GM12878 (cell line): ENCODE measurements at regions not wholly inside any gene's neighbourhood (a gene's known extent, or its start where the extent isn't known, plus 50 kb on each side); places are given as distances from the start of the nearest gene placed in this dataset.

Experiments
- ATAC-seq: fragments of 200-7000 bp; cut with Tn5 transposase; 3 replicates; pipeline ENCODE4 v1.9.1; 2020; ENCODE audit warnings: mild to moderate bottlenecking, moderate library complexity
- BruUV-seq: library from RNA; stranded (reverse); fragments of 400-500 nt; replicated peaks from 2 replicates; lab custom pipeline; 2021; lab: Mats Ljungman, UMichigan
- CTCF ChIA-PET: fragments of 300-600 bp; sonication (Branson Sonifier 250); formaldehyde crosslinking; extraction: SDS; loops from one replicate; lab custom pipeline; 2021; ENCODE audit warnings: inconsistent platforms; lab: Yijun Ruan, JAX
- POLR2A ChIA-PET: fragments of 350-600 bp; formaldehyde crosslinking; extraction: SDS; loops from one replicate; lab custom pipeline; 2021; ENCODE audit warnings: inconsistent platforms; lab: Charles Lee
- RAD21 ChIA-PET: fragments of 300-600 bp; sonication (Branson Sonifier 250); formaldehyde crosslinking; loops from one replicate; lab custom pipeline; 2023; ENCODE audit warnings: antibody characterized with exemption; ENCODE audit not compliant: unreplicated experiment; lab: Charles Lee
- SMC1A ChIA-PET: fragments of 300-600 bp; sonication (Branson Sonifier 250); formaldehyde crosslinking; loops from one replicate; lab custom pipeline; 2023; ENCODE audit not compliant: unreplicated experiment, uncharacterized antibody; lab: Charles Lee
- DNase-seq: peaks from one replicate; pipeline ENCODE4 v3.0.0-alpha.2; 2011; ENCODE audit warnings: low read depth, low spot score
- FAIRE-seq: peaks from 3 replicates; lab custom pipeline; 2011; peaks lifted over from hg19 to GRCh38; lab: Jason Lieb, UNC
- H2AFZ ChIP-seq: 2 replicates; pipeline ENCODE4 v1.6.0; 2011; ENCODE audit warnings: low read depth, low read length, control low read depth; ENCODE audit not compliant: control insufficient read depth
- H3K27ac ChIP-seq: 2 replicates; pipeline ENCODE4 v1.5.1; 2011; ENCODE audit warnings: control low read depth; ENCODE audit not compliant: control insufficient read depth, insufficient read depth
- H3K27me3 ChIP-seq, 2 experiments: replicated peaks in 1 of 2; 2 replicates each; pipeline versions ENCODE4 v1.6.0 to v1.6.1; 2011; ENCODE audit warnings: low read length in 1 of 2; ENCODE audit not compliant: control insufficient read depth in 2 of 2, insufficient read depth in 2 of 2
- H3K36me3 ChIP-seq, 2 experiments: 2 replicates each; pipeline ENCODE4 v1.5.1; 2011; ENCODE audit warnings: low read length in 1 of 2; ENCODE audit not compliant: control insufficient read depth in 2 of 2, insufficient read depth in 2 of 2
- H3K4me1 ChIP-seq: 2 replicates; pipeline ENCODE4 v1.6.1; 2011; ENCODE audit warnings: mild to moderate bottlenecking, low read length, moderate library complexity, mixed read lengths; ENCODE audit not compliant: control insufficient read depth, insufficient read depth
- H3K4me2 ChIP-seq: 2 replicates; pipeline ENCODE4 v1.6.0; 2011; ENCODE audit warnings: control low read depth; ENCODE audit not compliant: control insufficient read depth, insufficient read depth
- H3K4me3 ChIP-seq: fragments of 200-600 bp; sonication (generic); 2 replicates; pipeline ENCODE4 v1.5.1; 2016
- H3K79me2 ChIP-seq: 2 replicates; pipeline ENCODE4 v1.6.0; 2011; ENCODE audit warnings: low read length; ENCODE audit not compliant: control insufficient read depth, insufficient read depth
- H3K9ac ChIP-seq: 2 replicates; pipeline ENCODE4 v1.8.0; 2011; ENCODE audit warnings: low read length, control low read depth, mixed read lengths; ENCODE audit not compliant: control insufficient read depth, insufficient read depth
- H3K9me3 ChIP-seq: replicated peaks from 3 replicates; pipeline ENCODE4 v1.5.1; 2011; ENCODE audit warnings: mild to moderate bottlenecking, low read length; ENCODE audit not compliant: control insufficient read depth, insufficient read depth
- H4K20me1 ChIP-seq: 2 replicates; pipeline ENCODE4 v1.6.0; 2011; ENCODE audit not compliant: control insufficient read depth, insufficient read depth
- DPF2 ChIP-seq: fragments of 450-650 bp; IDR thresholded peaks from 2 replicates; pipeline ENCODE4 v1.6.1; 2017; ENCODE audit warnings: mild to moderate bottlenecking
- HDAC2 ChIP-seq: fragments of 200-600 bp; sonication (generic); IDR thresholded peaks from 2 replicates; pipeline ENCODE4 v1.6.1; 2017
- NFXL1 ChIP-seq: fragments of 450-650 bp; IDR thresholded peaks from 2 replicates; pipeline ENCODE4 v1.6.1; 2017; ENCODE audit warnings: antibody characterized with exemption, mild to moderate bottlenecking, borderline replicate concordance
- NFYA ChIP-seq: IDR thresholded peaks from 2 replicates; pipeline ENCODE4 v1.6.1; 2011; ENCODE audit warnings: low read depth, mild to moderate bottlenecking, low read length, improper control_type of control experiment, borderline replicate concordance
- RAD21 ChIP-seq: IDR thresholded peaks from 2 replicates; pipeline ENCODE4 v1.6.1; 2011; ENCODE audit warnings: mild to moderate bottlenecking, low read depth, low read length, moderate library complexity; ENCODE audit not compliant: insufficient read depth
- SIX5 ChIP-seq: IDR thresholded peaks from 2 replicates; pipeline ENCODE4 v1.6.1; 2011; ENCODE audit warnings: mild to moderate bottlenecking, low read depth, low read length, moderate library complexity; ENCODE audit not compliant: severe bottlenecking
- TAF1 ChIP-seq: IDR thresholded peaks from 2 replicates; pipeline ENCODE4 v1.6.1; 2011; ENCODE audit warnings: mild to moderate bottlenecking, low read depth, low read length, borderline replicate concordance
- TCF12 ChIP-seq: IDR thresholded peaks from 2 replicates; pipeline ENCODE4 v1.6.1; 2011; ENCODE audit warnings: low read depth, mild to moderate bottlenecking, low read length
- YBX1 ChIP-seq: fragments of 450-650 bp; IDR thresholded peaks from 2 replicates; pipeline ENCODE4 v1.6.1; 2016; ENCODE audit warnings: antibody characterized with exemption
- WGBS: methylation state at CpG from one replicate; pipeline ENCODE4 v1.1.6; 2016; ENCODE audit warnings: low lambda C conversion rate; ENCODE audit not compliant: insufficient replicate concordance, insufficient coverage; ENCODE audit errors: missing lambda C conversion rate; 5-methylcytosine and 5-hydroxymethylcytosine counted together
- in situ Hi-C: fragments of 300-500 bp; cut with MboI; formaldehyde crosslinking; loops from 9 replicates; pipeline ENCODE4 v1.14.3; 2018; ENCODE audit warnings: mixed read lengths
- intact Hi-C: fragments of 100-400 bp; cut with micrococcal nuclease; formaldehyde crosslinking; loops from one replicate; pipeline ENCODE4 v1.14.2; 2022; ENCODE audit not compliant: unreplicated experiment
- TF ChIP-seq, protein P1 (sequence below): fragments of 450-650 bp; IDR thresholded peaks from 2 replicates; pipeline ENCODE4 v1.6.1; 2016; ENCODE audit warnings: mild to moderate bottlenecking
- TF ChIP-seq, protein P2 (sequence below): fragments of 450-650 bp; IDR thresholded peaks from 2 replicates; pipeline ENCODE4 v1.6.1; 2017; ENCODE audit warnings: antibody characterized with exemption, mild to moderate bottlenecking, moderate library complexity
- TF ChIP-seq, protein P3 (sequence below): IDR thresholded peaks from 2 replicates; pipeline ENCODE4 v1.6.1; 2011; ENCODE audit warnings: borderline replicate concordance, low read depth, mild to moderate bottlenecking, moderate library complexity, low read length; ENCODE audit not compliant: insufficient read depth, poor library complexity, severe bottlenecking
- TF ChIP-seq, protein P4 (sequence below): IDR thresholded peaks from 2 replicates; pipeline ENCODE4 v1.6.1; 2011; ENCODE audit warnings: borderline replicate concordance, low read depth, mild to moderate bottlenecking, moderate library complexity, mixed read lengths, low read length; ENCODE audit not compliant: insufficient read depth; ENCODE audit errors: extremely low read length

DNA sequence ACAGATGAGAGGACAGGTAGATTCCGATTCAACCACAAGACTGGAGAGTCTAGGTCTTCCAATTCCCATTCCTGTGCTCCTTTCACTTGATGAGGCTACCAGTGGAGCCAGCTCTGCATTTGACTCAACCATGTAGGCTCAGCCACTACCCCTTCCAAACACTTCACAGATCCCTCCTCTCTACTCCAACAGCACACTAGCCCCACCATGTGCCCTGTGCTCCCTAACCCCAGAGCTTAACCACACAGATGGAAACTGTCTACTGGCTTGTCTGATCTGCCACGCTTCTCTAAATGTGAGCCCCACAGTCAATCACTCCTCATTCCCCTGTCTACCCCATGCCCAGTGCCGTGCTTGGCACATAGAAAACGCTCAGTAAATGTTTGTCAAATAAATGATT is 508.2 kb downstream of the CDK5RAP2 start:
- WGBS = 0% methylated on average over 4 of the region's 4 CpGs
- no peak for TF ChIP-seq YBX1
- TF ChIP-seq NFYA = no peak
- TF ChIP-seq DPF2 = no peak
- Histone ChIP-seq H3K4me2 (no peak overlapping the region), H3K9me3 (no peaks in the 10 kb centered on the region), H3K36me3 (no peaks in the 10 kb centered on the region), H3K4me1 (no peaks in the 10 kb centered on the region), H3K79me2 (no peaks in the 10 kb centered on the region), H3K4me3 (no peak overlapping the region), H3K27me3 (no peaks in the 10 kb centered on the region), H3K27ac (no peak overlapping the region), H3K9ac (no peak overlapping the region), H2AFZ (no peak overlapping the region), H4K20me1 (no peaks in the 10 kb centered on the region)
- ChIA-PET POLR2A (no interaction called here), SMC1A (no interaction called here), RAD21 (no interaction called here), CTCF (no interaction called here)
- ATAC-seq (no peak), FAIRE-seq (no peak), DNase-seq (no peak)
- intact Hi-C loops = no loop called here
- in situ Hi-C loops = no loop called here
- BruUV-seq = no TSS peak

DNA sequence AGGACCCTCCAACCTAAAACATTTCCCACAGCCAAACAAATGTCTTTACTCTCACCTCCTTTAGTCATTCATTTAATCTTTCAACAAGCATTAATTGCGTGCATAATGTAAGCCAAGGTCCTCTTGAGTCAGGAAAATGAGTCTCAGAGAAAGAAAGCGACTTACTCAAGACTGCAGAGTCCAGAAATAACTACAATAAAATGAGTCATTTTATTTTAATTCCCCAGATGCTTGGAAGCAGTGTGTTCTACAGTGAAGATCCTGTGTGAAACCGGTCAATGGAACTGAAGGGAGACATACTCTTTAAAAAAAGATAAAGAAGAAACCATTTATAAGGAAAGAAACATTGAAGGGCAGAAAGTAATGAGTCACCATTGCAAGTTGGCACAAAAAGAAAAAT is 513.7 kb downstream of the CDK5RAP2 start:
- H3K9ac ChIP-seq = no peak overlapping the region
- BruUV-seq = no TSS peak
- WGBS = 27% methylated on average over 3 of the region's 3 CpGs
- H3K36me3 ChIP-seq = no peaks in the 10 kb centered on the region
- intact Hi-C loops = no loop called here
- CTCF ChIA-PET = no interaction called here
- RAD21 ChIA-PET = no interaction called here
- FAIRE-seq (no peak), ATAC-seq (no peak), DNase-seq (no peak)
- no peaks in the 10 kb centered on the region for H3K27me3 ChIP-seq
- H2AFZ ChIP-seq = no peak overlapping the region
- no peaks in the 10 kb centered on the region for H3K9me3 ChIP-seq
- in situ Hi-C loops = no loop called here
- SMC1A ChIA-PET = no interaction called here
- H3K4me1 ChIP-seq = no peaks in the 10 kb centered on the region
- H3K4me3 ChIP-seq = no peak overlapping the region
- no peaks in the 10 kb centered on the region for H4K20me1 ChIP-seq
- H3K79me2 ChIP-seq = no peaks in the 10 kb centered on the region
- no peak overlapping the region for H3K27ac ChIP-seq
- POLR2A ChIA-PET = no interaction called here
- H3K4me2 ChIP-seq = no peak overlapping the region
- TF ChIP-seq, protein P1, sequence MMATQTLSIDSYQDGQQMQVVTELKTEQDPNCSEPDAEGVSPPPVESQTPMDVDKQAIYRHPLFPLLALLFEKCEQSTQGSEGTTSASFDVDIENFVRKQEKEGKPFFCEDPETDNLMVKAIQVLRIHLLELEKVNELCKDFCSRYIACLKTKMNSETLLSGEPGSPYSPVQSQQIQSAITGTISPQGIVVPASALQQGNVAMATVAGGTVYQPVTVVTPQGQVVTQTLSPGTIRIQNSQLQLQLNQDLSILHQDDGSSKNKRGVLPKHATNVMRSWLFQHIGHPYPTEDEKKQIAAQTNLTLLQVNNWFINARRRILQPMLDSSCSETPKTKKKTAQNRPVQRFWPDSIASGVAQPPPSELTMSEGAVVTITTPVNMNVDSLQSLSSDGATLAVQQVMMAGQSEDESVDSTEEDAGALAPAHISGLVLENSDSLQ = no peak
- no peak for TF ChIP-seq RAD21
- TF ChIP-seq TAF1 = no peak
- no peak for TF ChIP-seq TCF12
- TF ChIP-seq SIX5 = no peak
- TF ChIP-seq HDAC2 = no peak
- TF ChIP-seq, protein P2, sequence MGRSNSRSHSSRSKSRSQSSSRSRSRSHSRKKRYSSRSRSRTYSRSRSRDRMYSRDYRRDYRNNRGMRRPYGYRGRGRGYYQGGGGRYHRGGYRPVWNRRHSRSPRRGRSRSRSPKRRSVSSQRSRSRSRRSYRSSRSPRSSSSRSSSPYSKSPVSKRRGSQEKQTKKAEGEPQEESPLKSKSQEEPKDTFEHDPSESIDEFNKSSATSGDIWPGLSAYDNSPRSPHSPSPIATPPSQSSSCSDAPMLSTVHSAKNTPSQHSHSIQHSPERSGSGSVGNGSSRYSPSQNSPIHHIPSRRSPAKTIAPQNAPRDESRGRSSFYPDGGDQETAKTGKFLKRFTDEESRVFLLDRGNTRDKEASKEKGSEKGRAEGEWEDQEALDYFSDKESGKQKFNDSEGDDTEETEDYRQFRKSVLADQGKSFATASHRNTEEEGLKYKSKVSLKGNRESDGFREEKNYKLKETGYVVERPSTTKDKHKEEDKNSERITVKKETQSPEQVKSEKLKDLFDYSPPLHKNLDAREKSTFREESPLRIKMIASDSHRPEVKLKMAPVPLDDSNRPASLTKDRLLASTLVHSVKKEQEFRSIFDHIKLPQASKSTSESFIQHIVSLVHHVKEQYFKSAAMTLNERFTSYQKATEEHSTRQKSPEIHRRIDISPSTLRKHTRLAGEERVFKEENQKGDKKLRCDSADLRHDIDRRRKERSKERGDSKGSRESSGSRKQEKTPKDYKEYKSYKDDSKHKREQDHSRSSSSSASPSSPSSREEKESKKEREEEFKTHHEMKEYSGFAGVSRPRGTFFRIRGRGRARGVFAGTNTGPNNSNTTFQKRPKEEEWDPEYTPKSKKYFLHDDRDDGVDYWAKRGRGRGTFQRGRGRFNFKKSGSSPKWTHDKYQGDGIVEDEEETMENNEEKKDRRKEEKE = no peak
- TF ChIP-seq NFXL1 = no peak
- TF ChIP-seq, protein P3, sequence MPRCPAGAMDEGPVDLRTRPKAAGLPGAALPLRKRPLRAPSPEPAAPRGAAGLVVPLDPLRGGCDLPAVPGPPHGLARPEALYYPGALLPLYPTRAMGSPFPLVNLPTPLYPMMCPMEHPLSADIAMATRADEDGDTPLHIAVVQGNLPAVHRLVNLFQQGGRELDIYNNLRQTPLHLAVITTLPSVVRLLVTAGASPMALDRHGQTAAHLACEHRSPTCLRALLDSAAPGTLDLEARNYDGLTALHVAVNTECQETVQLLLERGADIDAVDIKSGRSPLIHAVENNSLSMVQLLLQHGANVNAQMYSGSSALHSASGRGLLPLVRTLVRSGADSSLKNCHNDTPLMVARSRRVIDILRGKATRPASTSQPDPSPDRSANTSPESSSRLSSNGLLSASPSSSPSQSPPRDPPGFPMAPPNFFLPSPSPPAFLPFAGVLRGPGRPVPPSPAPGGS = no peak
- TF ChIP-seq, protein P4, sequence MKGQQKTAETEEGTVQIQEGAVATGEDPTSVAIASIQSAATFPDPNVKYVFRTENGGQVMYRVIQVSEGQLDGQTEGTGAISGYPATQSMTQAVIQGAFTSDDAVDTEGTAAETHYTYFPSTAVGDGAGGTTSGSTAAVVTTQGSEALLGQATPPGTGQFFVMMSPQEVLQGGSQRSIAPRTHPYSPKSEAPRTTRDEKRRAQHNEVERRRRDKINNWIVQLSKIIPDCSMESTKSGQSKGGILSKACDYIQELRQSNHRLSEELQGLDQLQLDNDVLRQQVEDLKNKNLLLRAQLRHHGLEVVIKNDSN = no peak
